Transverse colon (tissue), 4 donors: ENCODE measurements at regions not wholly inside any gene's neighbourhood (a gene's known extent, or its start where the extent isn't known, plus 50 kb on each side); places are given as distances from the start of the nearest gene placed in this dataset.

Experiments
- DNase-seq: peaks from one replicate; pipeline ENCODE4 v3.0.0-alpha.2; 2019
- H3K27ac ChIP-seq, 4 donors: fragments of 200-600 bp; sonication (generic); 2 replicates each; pipeline ENCODE4 v1.5.1; 2016 to 2018; ENCODE audit warnings: inconsistent platforms in 4 of 4
- H3K27me3 ChIP-seq: fragments of 200-600 bp; sonication (generic); 2 replicates; pipeline ENCODE4 v1.5.1; 2017; ENCODE audit warnings: inconsistent platforms
- H3K36me3 ChIP-seq, 4 donors: fragments of 200-600 bp; sonication (generic); 2 replicates each; pipeline ENCODE4 v1.5.1; 2017 to 2019; ENCODE audit warnings: inconsistent platforms in 4 of 4
- H3K4me1 ChIP-seq, 4 donors: fragments of 200-600 bp; sonication (generic); 2 replicates each; pipeline ENCODE4 v1.5.1; 2017 to 2020; ENCODE audit warnings: inconsistent platforms in 4 of 4
- H3K4me3 ChIP-seq, 4 donors: fragments of 200-600 bp; sonication (generic); 1 replicate in 1 of 4; 2 replicates in 3 of 4; pipeline versions ENCODE4 v1.5.1 to v1.6.1; 2017 to 2019; ENCODE audit warnings: inconsistent platforms in 4 of 4
- H3K9me3 ChIP-seq, 2 donors: fragments of 200-600 bp; sonication (generic); 2 replicates each; pipeline ENCODE4 v1.5.1; 2017 to 2019; ENCODE audit warnings: inconsistent platforms in 2 of 2
- EP300 ChIP-seq: sonication (generic); formaldehyde crosslinking; IDR thresholded peaks from one replicate; pipeline ENCODE4 v1.6.1; 2017; ENCODE audit warnings: antibody characterized with exemption, low read depth
- POLR2A ChIP-seq: fragments of 450-650 bp; IDR thresholded peaks from one replicate; pipeline ENCODE4 v1.6.1; 2016; ENCODE audit warnings: antibody characterized with exemption, mild to moderate bottlenecking, moderate library complexity
- POLR2AphosphoS5 ChIP-seq, 3 donors: sonication (generic); formaldehyde crosslinking; IDR thresholded peaks; one replicate each; pipeline ENCODE4 v1.6.1; 2016; ENCODE audit warnings: antibody characterized with exemption in 3 of 3
- WGBS, 2 donors: methylation state at CpG; one replicate each; pipeline ENCODE4 v1.1.5; 2018; ENCODE audit warnings: low coverage in 1 of 2; 5-methylcytosine and 5-hydroxymethylcytosine counted together
- in situ Hi-C, 4 donors: fragments of 200-750 bp; cut with MboI; loops; one replicate each; pipeline versions ENCODE4 v1.15.0 to v1.15.1; 2017; ENCODE audit warnings: low sequenced_read_pairs in 3 of 4, low pct_ligation_motif_present in 1 of 4, low pct_unique_long_range_greater_than_20kb in 1 of 4
- intact Hi-C: fragments of 100-400 bp; cut with DNase I; formaldehyde crosslinking; loops from one replicate; pipeline ENCODE4 v1.15.1; 2023; ENCODE audit warnings: low total_unique reads
- TF ChIP-seq, protein P1 (sequence below), 5 experiments: fragments of 200-600 bp in 3 of 5; fragments of 450-650 bp in 2 of 5; sonication (generic) in 3 of 5; IDR thresholded peaks; 1 replicate in 2 of 5; 2 replicates in 3 of 5; pipeline ENCODE4 v1.5.1; 2016 to 2017; ENCODE audit warnings: antibody characterized with exemption in 5 of 5, inconsistent platforms in 3 of 5, mild to moderate bottlenecking in 2 of 5, moderate library complexity in 1 of 5

DNA sequence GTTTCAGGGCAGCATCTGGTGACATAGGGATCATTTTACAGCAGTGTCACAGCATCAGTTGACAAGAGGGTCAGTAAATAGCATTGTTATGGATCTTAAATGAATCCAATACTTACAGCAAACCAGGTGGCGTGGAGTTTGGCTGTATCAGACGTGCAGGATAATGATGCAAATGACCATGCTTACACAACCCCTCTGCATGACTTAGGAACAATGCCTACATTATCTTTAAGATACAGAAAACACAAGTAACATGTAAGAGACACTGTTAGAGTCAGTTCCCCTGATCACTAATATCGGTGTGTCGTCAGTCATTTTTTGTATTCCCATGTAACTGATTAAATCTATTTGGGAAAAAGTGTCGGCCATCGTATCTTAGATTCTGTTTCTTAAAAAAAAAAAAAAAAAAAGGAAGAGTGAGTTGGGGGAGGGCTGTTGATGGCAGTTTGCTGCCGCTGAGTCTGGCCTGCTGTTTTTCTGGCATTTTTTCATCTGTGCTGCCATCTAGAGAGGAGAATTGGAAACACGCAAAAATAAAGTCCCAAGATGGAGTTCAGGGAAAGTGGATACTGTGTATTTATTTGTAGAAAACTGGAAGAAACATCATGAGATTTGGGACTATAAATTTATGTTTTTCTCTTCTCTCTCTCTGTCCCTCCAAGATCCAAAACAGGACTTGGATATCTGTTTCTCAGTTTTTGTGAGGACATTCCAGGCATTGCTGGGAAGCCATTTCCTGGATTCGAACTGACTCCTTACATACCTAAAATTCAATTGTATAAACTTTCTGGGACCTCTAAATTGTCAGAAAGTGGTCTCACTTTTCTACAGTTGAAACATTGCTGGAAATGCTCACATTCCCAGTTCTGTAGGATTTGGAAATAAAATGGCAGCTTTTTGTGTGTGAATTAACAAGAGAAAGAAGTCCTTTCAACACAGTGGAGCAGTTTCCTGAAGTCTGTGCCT is 60.3 kb upstream of the AGPS start:
- Histone ChIP-seq H3K27me3 (no peaks in the 10 kb centered on the region), H3K27ac (peak overlapping the region; percentile 22 to 67 (median 60)), H3K36me3 (no peaks in the 10 kb centered on the region), H3K4me1 (peaks cover 0 to 12% (median 0%) of the 10 kb centered on the region in 4 donors), H3K9me3 (no peaks in the 10 kb centered on the region), H3K4me3 (no peak overlapping the region)
- WGBS, 2 donors, result 23 to 33% methylated on average over 7 to 9 of the region's 9 CpGs
- intact Hi-C loops, result loop anchor here (1.0 to 10.0 kb wide), 4 partner anchors 37 to 168 kb away; partner anchors contain the start of gene NFE2L2
- DNase-seq, result peak; percentile 33
- in situ Hi-C loops, result loop anchor here (5.0 to 25.0 kb wide), 9 partner anchors 82 to 422 kb away; a partner anchor contains a TSS
- TF ChIP-seq EP300 (no peak), POLR2AphosphoS5 (IDR thresholded peaks at IDR 0.05) (peak in 1 of 3 donors; percentile 18), POLR2A (no peak)
- TF ChIP-seq, protein P1, sequence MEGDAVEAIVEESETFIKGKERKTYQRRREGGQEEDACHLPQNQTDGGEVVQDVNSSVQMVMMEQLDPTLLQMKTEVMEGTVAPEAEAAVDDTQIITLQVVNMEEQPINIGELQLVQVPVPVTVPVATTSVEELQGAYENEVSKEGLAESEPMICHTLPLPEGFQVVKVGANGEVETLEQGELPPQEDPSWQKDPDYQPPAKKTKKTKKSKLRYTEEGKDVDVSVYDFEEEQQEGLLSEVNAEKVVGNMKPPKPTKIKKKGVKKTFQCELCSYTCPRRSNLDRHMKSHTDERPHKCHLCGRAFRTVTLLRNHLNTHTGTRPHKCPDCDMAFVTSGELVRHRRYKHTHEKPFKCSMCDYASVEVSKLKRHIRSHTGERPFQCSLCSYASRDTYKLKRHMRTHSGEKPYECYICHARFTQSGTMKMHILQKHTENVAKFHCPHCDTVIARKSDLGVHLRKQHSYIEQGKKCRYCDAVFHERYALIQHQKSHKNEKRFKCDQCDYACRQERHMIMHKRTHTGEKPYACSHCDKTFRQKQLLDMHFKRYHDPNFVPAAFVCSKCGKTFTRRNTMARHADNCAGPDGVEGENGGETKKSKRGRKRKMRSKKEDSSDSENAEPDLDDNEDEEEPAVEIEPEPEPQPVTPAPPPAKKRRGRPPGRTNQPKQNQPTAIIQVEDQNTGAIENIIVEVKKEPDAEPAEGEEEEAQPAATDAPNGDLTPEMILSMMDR (IDR thresholded peaks at IDR 0.05), result peak; percentile 53 to 85 (median 63)

- Histone ChIP-seq H3K4me3 (no peak overlapping the region), H3K27ac (peak overlapping the region; percentile 22 to 67 (median 54)), H3K36me3 (no peaks in the 10 kb centered on the region), H3K9me3 (no peaks in the 10 kb centered on the region), H3K27me3 (no peaks in the 10 kb centered on the region), H3K4me1 (peaks cover 0 to 12% (median 0%) of the 10 kb centered on the region in 4 donors)
- in situ Hi-C loops (loop anchor here (5.0 to 25.0 kb wide), 9 partner anchors 82 to 422 kb away; a partner anchor contains a TSS), intact Hi-C loops (loop anchor here (1.0 to 10.0 kb wide), 4 partner anchors 38 to 168 kb away; partner anchors contain the start of gene NFE2L2)
- 68 to 80% methylated on average over 2 to 5 of the region's 5 CpGs for WGBS, 2 donors
- DNase-seq, result no peak
- TF ChIP-seq, protein P1 (IDR thresholded peaks at IDR 0.05), result no peak
- TF ChIP-seq POLR2A (no peak), POLR2AphosphoS5 (IDR thresholded peaks at IDR 0.05) (no peak), EP300 (no peak)
Observed at GRCh38 chr2:177332992-177333388, 59.6 kb upstream of the AGPS start.

DNA sequence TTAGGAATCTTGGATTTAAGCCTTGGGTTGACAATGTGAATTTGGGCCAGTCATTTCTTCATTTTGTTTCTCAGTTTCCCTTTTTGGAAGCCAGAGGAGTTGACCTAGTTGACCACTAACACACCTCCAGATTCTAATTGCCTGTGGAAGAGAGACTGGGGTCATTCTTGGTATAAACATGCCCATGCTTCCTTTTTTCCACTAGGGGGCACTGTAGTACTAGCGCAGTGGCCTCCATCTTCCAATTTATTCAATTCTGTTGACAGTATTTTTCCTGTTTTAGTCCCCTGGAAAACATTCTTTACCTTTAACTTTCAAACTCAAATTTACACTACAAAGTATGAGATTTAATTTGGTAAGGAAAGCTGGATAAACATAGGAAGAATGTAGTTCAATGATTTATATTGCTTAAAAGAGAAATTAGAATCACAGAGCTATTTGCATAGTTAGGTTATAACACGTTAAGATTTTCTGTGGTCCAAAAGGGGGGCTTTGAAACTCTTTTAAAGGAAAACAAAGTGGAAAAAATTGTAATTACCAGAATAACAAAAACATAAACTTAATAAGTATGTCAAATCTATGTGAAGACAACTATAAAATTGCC is 57.5 kb upstream of the AGPS start:
- intact Hi-C loops, result loop anchor here (10.0 kb wide), 3 partner anchors 70 to 170 kb away; partner anchors contain the start of gene NFE2L2
- Histone ChIP-seq H3K27ac (no peak overlapping the region), H3K9me3 (no peaks in the 10 kb centered on the region), H3K27me3 (no peaks in the 10 kb centered on the region), H3K36me3 (no peaks in the 10 kb centered on the region), H3K4me1 (peaks cover 0 to 12% (median 0%) of the 10 kb centered on the region in 4 donors), H3K4me3 (no peak overlapping the region)
- in situ Hi-C loops, result loop anchor here (5.0 to 25.0 kb wide), 10 partner anchors 77 to 420 kb away; a partner anchor contains a TSS
- DNase-seq, result no peak
- 40 to 42% methylated on average over 2 of the region's 2 CpGs for WGBS, 2 donors
- TF ChIP-seq POLR2AphosphoS5 (IDR thresholded peaks at IDR 0.05) (no peak), EP300 (no peak), POLR2A (no peak)
- TF ChIP-seq, protein P1 (IDR thresholded peaks at IDR 0.05), result peak; percentile 92 to 98 (median 95)
